Nephron (organoid): ENCODE measurements at regions not wholly inside any gene's neighbourhood (a gene's known extent, or its start where the extent isn't known, plus 50 kb on each side); places are given as distances from the start of the nearest gene placed in this dataset.

Source experiments
- H3K27ac Mint-ChIP-seq, 3 experiments: 2 replicates each; pipeline ENCODE4 v1.8.0; 2020; ENCODE audit warnings: mixed read lengths in 3 of 3, mild to moderate bottlenecking in 2 of 3, moderate library complexity in 1 of 3
- H3K27me3 Mint-ChIP-seq: 2 replicates; pipeline ENCODE4 v1.8.0; 2021; ENCODE audit warnings: low read depth, mild to moderate bottlenecking, moderate library complexity, mixed read lengths
- H3K36me3 Mint-ChIP-seq: 2 replicates; pipeline ENCODE4 v1.8.0; 2020; ENCODE audit warnings: low read depth, mixed read lengths
- H3K4me1 Mint-ChIP-seq: 2 replicates; pipeline ENCODE4 v1.8.0; 2020; ENCODE audit warnings: mixed read lengths
- H3K4me3 Mint-ChIP-seq, 3 experiments: 2 replicates each; pipeline ENCODE4 v1.8.0; 2020; ENCODE audit warnings: mild to moderate bottlenecking in 3 of 3, mixed read lengths in 3 of 3, moderate library complexity in 2 of 3
- H3K9me3 Mint-ChIP-seq: 2 replicates; pipeline ENCODE4 v1.8.0; 2020; ENCODE audit warnings: mixed read lengths
- TF ChIP-seq, protein P1 (sequence below), 3 experiments: fragments of 200-600 bp; sonication (generic); IDR thresholded peaks; one replicate each; pipeline ENCODE4 v1.5.0; 2021; ENCODE audit warnings: antibody characterized with exemption in 3 of 3; ENCODE audit not compliant: unreplicated experiment in 3 of 3

DNA sequence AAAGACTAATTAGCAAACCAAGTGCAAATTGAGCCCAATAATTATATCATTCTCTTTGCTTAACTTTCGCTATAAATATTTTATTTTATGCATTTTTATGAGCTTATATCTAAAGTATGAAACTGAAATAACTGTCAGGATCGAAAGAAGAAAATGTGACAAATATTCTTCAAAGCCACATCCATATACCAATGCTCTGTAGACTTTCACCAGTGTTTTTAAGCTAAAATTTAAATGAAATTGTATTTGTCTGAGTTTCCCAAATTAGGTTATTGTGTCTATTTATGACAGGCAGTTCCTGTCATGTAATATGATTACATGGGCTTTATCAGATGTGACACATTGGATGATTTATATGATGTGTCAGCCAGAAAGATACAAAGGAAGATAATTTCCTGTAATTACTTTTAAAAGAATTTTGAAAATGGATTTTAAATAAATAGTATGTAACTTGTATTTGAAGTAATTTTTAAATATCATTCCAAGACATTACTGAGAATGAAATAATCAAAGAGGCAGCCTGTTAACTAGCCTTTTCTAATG lies 317.9 kb upstream of the KLF6 start:
- Mint-ChIP-seq H3K27me3 (no peaks in the 10 kb centered on the region), H3K4me1 (no peaks in the 10 kb centered on the region), H3K4me3 (no peak overlapping the region), H3K36me3 (no peaks in the 10 kb centered on the region), H3K9me3 (peaks cover 10% of the 10 kb centered on the region), H3K27ac (no peak overlapping the region)
- TF ChIP-seq, protein P1, sequence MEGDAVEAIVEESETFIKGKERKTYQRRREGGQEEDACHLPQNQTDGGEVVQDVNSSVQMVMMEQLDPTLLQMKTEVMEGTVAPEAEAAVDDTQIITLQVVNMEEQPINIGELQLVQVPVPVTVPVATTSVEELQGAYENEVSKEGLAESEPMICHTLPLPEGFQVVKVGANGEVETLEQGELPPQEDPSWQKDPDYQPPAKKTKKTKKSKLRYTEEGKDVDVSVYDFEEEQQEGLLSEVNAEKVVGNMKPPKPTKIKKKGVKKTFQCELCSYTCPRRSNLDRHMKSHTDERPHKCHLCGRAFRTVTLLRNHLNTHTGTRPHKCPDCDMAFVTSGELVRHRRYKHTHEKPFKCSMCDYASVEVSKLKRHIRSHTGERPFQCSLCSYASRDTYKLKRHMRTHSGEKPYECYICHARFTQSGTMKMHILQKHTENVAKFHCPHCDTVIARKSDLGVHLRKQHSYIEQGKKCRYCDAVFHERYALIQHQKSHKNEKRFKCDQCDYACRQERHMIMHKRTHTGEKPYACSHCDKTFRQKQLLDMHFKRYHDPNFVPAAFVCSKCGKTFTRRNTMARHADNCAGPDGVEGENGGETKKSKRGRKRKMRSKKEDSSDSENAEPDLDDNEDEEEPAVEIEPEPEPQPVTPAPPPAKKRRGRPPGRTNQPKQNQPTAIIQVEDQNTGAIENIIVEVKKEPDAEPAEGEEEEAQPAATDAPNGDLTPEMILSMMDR (IDR thresholded peaks at IDR 0.05; ENCODE audit: unreplicated experiment in 3 of 3) = no peak

DNA sequence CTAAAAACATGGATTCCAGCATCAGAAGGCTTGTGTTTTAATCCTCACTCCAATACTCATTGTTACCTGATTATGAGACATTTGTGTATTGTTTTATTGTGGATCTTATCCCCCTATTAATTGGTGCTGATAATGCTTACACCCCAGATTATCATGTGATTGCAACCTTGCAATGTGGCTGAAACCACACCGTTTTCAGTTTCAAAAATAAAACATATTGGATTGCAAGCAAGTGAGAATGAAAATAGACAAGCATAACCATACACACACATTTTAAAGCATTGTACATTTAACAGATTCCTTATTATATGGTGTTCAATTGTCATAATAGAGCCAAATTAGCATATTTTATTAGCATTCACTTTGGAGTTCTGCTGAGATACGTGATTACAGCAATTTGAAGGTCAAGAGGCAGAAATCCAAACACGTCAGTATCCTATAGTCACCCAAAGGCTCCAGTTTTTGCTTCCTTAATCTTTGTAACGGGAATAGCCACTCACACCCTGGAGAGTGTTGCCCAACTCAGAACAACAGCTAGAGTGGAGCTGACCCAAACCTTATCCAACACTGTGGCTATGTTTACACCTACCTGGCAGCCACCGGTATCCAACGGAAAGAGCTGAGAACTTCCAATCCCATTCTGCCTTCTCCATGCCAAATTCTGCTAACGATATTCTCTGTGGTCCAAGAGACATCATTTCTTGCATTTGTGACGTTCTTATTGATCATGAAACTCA lies 317.1 kb upstream of the KLF6 start:
- Mint-ChIP-seq H3K4me3 (no peak overlapping the region), H3K4me1 (no peaks in the 10 kb centered on the region), H3K9me3 (peaks cover 10% of the 10 kb centered on the region), H3K27me3 (no peaks in the 10 kb centered on the region), H3K36me3 (no peaks in the 10 kb centered on the region), H3K27ac (no peak overlapping the region)
- TF ChIP-seq, protein P1 (IDR thresholded peaks at IDR 0.05; ENCODE audit: unreplicated experiment in 3 of 3) = no peak

DNA sequence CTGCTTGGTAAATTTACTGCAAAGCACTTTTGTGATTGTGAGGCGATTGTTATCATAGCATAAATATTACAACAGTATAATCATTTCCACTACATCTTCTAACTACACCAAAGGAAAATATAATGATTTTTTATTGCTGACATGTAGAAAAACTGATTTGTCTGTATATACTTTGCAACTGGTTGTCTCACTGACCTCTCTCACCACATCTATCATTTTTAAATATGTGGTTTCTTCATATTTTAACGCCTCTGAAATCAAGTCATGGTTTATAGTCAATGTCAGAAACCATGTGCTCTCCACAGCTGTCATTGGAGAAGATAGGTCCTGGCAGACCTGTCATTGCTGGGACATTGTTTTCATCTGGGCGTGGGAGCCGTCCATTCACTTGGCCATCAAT lies 315.4 kb upstream of the KLF6 start:
- no peak overlapping the region for H3K4me3 Mint-ChIP-seq
- peaks cover 6% of the 10 kb centered on the region for H3K9me3 Mint-ChIP-seq
- H3K4me1 Mint-ChIP-seq = no peaks in the 10 kb centered on the region
- H3K27me3 Mint-ChIP-seq = no peaks in the 10 kb centered on the region
- H3K36me3 Mint-ChIP-seq = no peaks in the 10 kb centered on the region
- no peak overlapping the region for H3K27ac Mint-ChIP-seq
- TF ChIP-seq, protein P1 (IDR thresholded peaks at IDR 0.05; ENCODE audit: unreplicated experiment in 3 of 3) = no peak

GRCh38 chr10:4099202-4099601 lies 314.2 kb upstream of the KLF6 start:
- H3K4me1 Mint-ChIP-seq = no peaks in the 10 kb centered on the region
- H3K27ac Mint-ChIP-seq = no peak overlapping the region
- no peaks in the 10 kb centered on the region for H3K27me3 Mint-ChIP-seq
- H3K36me3 Mint-ChIP-seq = no peaks in the 10 kb centered on the region
- no peak overlapping the region for H3K4me3 Mint-ChIP-seq
- no peaks in the 10 kb centered on the region for H3K9me3 Mint-ChIP-seq
- TF ChIP-seq, protein P1 (IDR thresholded peaks at IDR 0.05; ENCODE audit: unreplicated experiment in 3 of 3) = no peak

- Mint-ChIP-seq H3K36me3 (no peaks in the 10 kb centered on the region), H3K4me1 (no peaks in the 10 kb centered on the region), H3K27me3 (no peaks in the 10 kb centered on the region), H3K4me3 (no peak overlapping the region), H3K9me3 (no peaks in the 10 kb centered on the region), H3K27ac (no peak overlapping the region)
- TF ChIP-seq, protein P1 (IDR thresholded peaks at IDR 0.05; ENCODE audit: unreplicated experiment in 3 of 3) = no peak
Measured at GRCh38 chr10:4095166-4095917, 310.3 kb upstream of the KLF6 start.
